ENCODE measurements at regions not wholly inside any gene's neighbourhood (a gene's known extent, or its start where the extent isn't known, plus 50 kb on each side); places are given as distances from the start of the nearest gene placed in this dataset.

DNA sequence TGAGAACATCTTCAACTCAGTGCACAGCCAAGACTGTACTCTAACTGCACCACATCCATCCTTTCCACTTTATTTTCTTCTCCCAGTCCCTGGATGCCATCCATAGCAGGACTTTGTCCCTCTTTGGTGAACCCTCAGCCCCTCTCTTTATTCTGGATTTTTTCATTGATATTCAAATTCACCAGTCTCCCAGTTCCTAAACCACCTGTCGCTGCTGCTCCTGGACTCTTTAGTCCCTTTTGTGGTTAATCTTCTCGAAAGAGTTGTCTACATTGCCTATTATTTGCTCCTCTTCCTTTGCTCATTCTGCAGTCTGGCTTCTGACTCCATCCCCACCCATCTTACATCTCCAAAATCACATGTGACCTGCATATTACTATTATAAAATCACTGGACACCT lies 59.4 kb upstream of the ZSWIM6 start:
- no peak for TF ChIP-seq CTCF (IDR thresholded peaks at IDR 0.05)
- TF ChIP-seq ZFX (IDR thresholded peaks at IDR 0.05; ENCODE audit: borderline replicate concordance) = no peak

All from 22Rv1 (cell line).